A673 (cell line): ENCODE measurements at regions not wholly inside any gene's neighbourhood (a gene's known extent, or its start where the extent isn't known, plus 50 kb on each side); places are given as distances from the start of the nearest gene placed in this dataset.

ENCODE experiments used
- BruUV-seq: library from RNA; stranded (reverse); fragments of 400-500 nt; replicated peaks from 2 replicates; lab custom pipeline; 2021; lab: Mats Ljungman, UMichigan
- CTCF ChIA-PET: fragments of 300-600 bp; sonication (Branson Sonifier 250); formaldehyde crosslinking; loops from one replicate; lab custom pipeline; 2022; ENCODE audit warnings: antibody characterized with exemption; lab: Charles Lee
- POLR2A ChIA-PET: fragments of 300-600 bp; sonication (Branson Sonifier 250); formaldehyde crosslinking; loops from one replicate; lab custom pipeline; 2022; ENCODE audit warnings: antibody characterized with exemption; ENCODE audit not compliant: low non-redundant PET; lab: Charles Lee
- DNase-seq: peaks from one replicate; pipeline ENCODE4 v3.0.0-alpha.2; 2015; ENCODE audit warnings: low spot score
- H3K27ac ChIP-seq: fragments of 200-600 bp; sonication (generic); 2 replicates; pipeline ENCODE4 v1.5.1; 2016; ENCODE audit warnings: mixed run types, low read depth, mild to moderate bottlenecking, mixed read lengths, antibody characterized with exemption, low read length; ENCODE audit not compliant: poor library complexity, severe bottlenecking
- H3K27me3 ChIP-seq: fragments of 200-600 bp; sonication (generic); replicated peaks from 2 replicates; pipeline ENCODE4 v1.6.1; 2017; ENCODE audit warnings: mixed run types, low read depth, mild to moderate bottlenecking, mixed read lengths, antibody characterized with exemption, low read length; ENCODE audit not compliant: insufficient read depth, poor library complexity
- H3K36me3 ChIP-seq: fragments of 200-600 bp; sonication (generic); 2 replicates; pipeline ENCODE4 v1.6.1; 2016; ENCODE audit warnings: mixed run types, mild to moderate bottlenecking, mixed read lengths, antibody characterized with exemption, low read length; ENCODE audit not compliant: insufficient read depth, poor library complexity, severe bottlenecking
- H3K4me1 ChIP-seq: fragments of 200-600 bp; sonication (generic); 2 replicates; pipeline ENCODE4 v1.6.1; 2017; ENCODE audit warnings: mixed run types, mild to moderate bottlenecking, mixed read lengths, antibody characterized with exemption, low read length; ENCODE audit not compliant: insufficient read depth, poor library complexity, severe bottlenecking
- H3K4me3 ChIP-seq: fragments of 200-600 bp; sonication (generic); 2 replicates; pipeline ENCODE4 v1.5.1; 2016; ENCODE audit warnings: low read depth, mixed run types, mild to moderate bottlenecking, mixed read lengths, low read length; ENCODE audit not compliant: poor library complexity, severe bottlenecking
- H3K9me3 ChIP-seq: fragments of 200-600 bp; sonication (generic); 2 replicates; pipeline ENCODE4 v1.6.1; 2016; ENCODE audit warnings: mixed run types, low read depth, mild to moderate bottlenecking, mixed read lengths, antibody characterized with exemption, low read length; ENCODE audit not compliant: poor library complexity, severe bottlenecking
- CTCF ChIP-seq: fragments of 300-800, 200-600 bp; sonication (generic); conservative IDR thresholded peaks from 2 replicates; pipeline ENCODE4 v1.5.1; 2017; ENCODE audit warnings: low read depth, mild to moderate bottlenecking, antibody characterized with exemption, low read length, moderate library complexity, mixed read lengths
- EZH2 ChIP-seq: fragments of 200-600 bp; sonication (generic); IDR thresholded peaks from 2 replicates; pipeline ENCODE4 v1.6.1; 2017; ENCODE audit warnings: borderline replicate concordance, low read depth, mild to moderate bottlenecking, mixed read lengths, antibody characterized with exemption, low read length; ENCODE audit not compliant: poor library complexity, severe bottlenecking
- intact Hi-C: fragments of 100-400 bp; cut with micrococcal nuclease; formaldehyde crosslinking; loops from one replicate; pipeline ENCODE4 v1.10.0; 2022; ENCODE audit not compliant: unreplicated experiment

DNA sequence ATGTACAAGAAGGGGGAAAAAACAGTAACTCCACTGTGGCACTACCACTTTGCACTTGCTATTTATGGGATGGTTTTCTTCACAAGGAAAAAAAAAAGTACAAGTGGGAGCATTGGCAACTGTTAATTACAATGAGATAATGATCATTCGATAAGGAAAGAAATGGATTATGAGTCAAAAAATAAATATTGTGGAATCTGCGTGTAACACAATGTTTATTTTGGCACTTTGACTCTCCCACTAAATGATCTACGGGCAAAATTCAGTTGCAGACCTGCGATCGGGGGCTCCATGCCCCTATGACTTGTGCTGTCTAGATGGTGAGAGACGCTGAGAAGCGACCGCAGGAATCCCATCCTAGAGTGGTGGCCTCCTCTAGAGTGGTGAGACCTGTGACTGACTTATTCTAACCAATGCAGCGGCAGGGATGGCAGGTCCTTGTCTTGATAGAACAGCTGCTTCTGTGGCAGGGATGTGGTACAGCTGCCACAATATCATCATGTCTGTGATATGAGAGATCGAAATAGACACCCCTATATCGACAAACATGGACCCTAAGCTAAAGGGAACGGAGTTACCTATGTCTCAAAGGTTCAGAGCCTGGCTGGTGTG is 345.0 kb upstream of the KLF6 start:
- H3K9me3 ChIP-seq, result peaks cover 6% of the 10 kb centered on the region
- no peak overlapping the region for H3K4me3 ChIP-seq
- BruUV-seq, result no TSS peak
- ChIA-PET POLR2A (no interaction called here), CTCF (no interaction called here)
- peaks cover 27% of the 10 kb centered on the region for H3K4me1 ChIP-seq
- no peak for DNase-seq
- TF ChIP-seq CTCF (no peak), EZH2 (no peak)
- H3K27ac ChIP-seq, result peak overlapping the region; percentile 84
- intact Hi-C loops, result no loop called here
- no peaks in the 10 kb centered on the region for H3K36me3 ChIP-seq
- H3K27me3 ChIP-seq, result no peaks in the 10 kb centered on the region

DNA sequence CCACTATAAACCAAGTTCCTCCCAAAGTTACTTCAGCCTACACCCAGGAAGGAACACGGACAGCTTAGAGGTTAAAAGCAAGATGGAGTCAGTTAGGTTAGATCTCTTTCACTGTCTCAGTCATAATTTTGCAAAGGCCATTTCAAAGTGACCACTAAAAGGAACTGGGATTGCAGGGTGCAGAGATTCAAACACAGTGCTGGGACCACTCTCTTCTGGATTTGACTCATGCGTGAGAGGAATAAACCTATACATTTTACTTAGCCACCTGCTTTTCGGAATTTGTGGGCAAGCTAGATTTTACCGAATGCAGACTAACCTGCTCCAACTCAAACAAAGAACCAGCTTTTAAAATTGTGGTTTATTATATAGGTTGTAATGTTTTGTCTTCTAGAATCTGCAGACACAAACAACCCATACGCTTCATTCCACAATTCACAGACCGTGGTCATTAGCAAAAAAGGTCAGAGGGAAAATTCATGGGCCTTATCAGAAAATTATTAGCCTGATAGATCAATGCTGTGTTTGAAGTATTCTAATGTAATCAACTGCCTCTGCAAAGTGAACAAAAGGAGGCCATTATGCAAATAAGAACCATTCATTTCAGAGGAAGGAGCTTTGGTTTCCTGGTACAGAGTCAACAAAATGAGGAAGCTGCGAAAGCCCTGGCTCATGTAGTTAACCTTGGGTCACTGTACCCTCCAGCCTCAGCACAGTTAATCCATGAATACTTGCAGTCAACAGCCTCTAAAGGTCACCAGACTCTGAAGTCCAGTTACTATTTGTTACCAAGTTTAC is 342.7 kb upstream of the KLF6 start:
- Histone ChIP-seq H3K36me3 (no peaks in the 10 kb centered on the region), H3K4me1 (peaks cover 27% of the 10 kb centered on the region), H3K4me3 (no peak overlapping the region), H3K27ac (no peak overlapping the region), H3K9me3 (peaks cover 9% of the 10 kb centered on the region), H3K27me3 (no peaks in the 10 kb centered on the region)
- no peak for TF ChIP-seq EZH2
- no peak for TF ChIP-seq CTCF
- BruUV-seq, result no TSS peak
- DNase-seq, result peak; percentile 14
- ChIA-PET CTCF (no interaction called here), POLR2A (no interaction called here)
- intact Hi-C loops, result no loop called here

DNA sequence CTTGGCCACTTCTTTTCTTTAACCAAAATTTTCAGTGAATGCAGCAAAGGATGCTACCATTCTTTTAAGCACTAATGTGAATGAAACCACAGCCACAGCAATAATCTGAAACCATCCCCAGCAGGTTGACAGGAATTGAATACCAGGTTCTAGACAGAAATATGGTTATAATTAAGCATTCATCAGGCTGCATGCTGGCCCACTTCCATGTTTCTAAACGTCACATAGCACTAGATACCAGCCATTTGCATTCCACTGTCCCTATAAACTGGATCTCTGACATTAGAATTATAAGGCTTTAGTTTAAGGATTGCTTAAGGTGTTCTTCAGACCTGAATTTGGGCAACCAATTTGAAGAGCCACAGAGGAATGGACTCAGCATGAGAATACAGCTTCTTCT is 340.8 kb upstream of the KLF6 start:
- no peaks in the 10 kb centered on the region for H3K27me3 ChIP-seq
- BruUV-seq, result no TSS peak
- H3K36me3 ChIP-seq, result no peaks in the 10 kb centered on the region
- peaks cover 9% of the 10 kb centered on the region for H3K9me3 ChIP-seq
- no peak overlapping the region for H3K4me3 ChIP-seq
- CTCF ChIA-PET, result no interaction called here
- intact Hi-C loops, result no loop called here
- POLR2A ChIA-PET, result no interaction called here
- no peak overlapping the region for H3K27ac ChIP-seq
- TF ChIP-seq EZH2, result no peak
- no peak for TF ChIP-seq CTCF
- peaks cover 14% of the 10 kb centered on the region for H3K4me1 ChIP-seq
- DNase-seq, result no peak
